ENCODE measurements at regions not wholly inside any gene's neighbourhood (a gene's known extent, or its start where the extent isn't known, plus 50 kb on each side); places are given as distances from the start of the nearest gene placed in this dataset.

GRCh38 chr22:23419931-23420330, 160.2 kb downstream of the IGLL1 start:
- TF ChIP-seq CTCF (IDR thresholded peaks at IDR 0.05): no peak
- no peak for TF ChIP-seq POLR2AphosphoS5 (IDR thresholded peaks at IDR 0.05)
